ENCODE measurements at regions not wholly inside any gene's neighbourhood (a gene's known extent, or its start where the extent isn't known, plus 50 kb on each side); places are given as distances from the start of the nearest gene placed in this dataset.

DNA sequence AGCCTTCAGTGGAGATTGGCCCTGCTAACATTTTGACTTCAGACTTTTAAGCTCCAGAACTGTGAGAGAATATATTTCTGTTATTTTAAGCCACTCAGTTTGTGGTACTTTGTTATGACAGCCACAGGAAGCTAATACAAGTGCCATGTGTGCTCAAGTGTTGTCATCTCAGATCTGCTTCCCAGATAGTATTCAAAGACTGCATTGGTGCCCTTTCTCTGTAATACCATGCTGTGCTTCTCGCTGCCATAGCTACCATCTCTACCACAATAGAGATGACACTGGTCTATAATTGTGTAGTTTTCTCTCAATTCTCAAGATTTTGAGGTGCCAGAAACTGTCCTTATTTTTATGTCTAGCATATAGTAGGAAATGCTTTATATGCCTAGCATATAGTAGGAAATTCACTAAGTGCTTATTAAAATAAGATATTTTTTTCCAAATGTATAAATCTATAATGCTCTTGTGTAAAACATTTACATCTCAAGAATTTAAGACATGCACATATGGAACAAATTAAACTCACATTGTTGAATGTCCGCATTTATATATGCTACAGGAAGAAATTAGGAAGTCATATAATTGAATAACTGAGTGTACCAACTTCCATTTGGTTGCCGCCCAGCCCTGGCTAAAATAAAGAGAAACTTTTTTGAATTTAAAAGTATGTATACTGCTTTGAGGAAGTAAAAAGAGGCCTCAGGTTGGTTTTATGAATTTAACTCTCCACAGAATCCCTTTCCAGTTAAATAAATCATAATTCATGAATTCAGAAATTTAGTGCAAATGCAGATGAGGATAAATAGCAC lies 77.6 kb downstream of the TPBG start:
- TF ChIP-seq, protein P1, sequence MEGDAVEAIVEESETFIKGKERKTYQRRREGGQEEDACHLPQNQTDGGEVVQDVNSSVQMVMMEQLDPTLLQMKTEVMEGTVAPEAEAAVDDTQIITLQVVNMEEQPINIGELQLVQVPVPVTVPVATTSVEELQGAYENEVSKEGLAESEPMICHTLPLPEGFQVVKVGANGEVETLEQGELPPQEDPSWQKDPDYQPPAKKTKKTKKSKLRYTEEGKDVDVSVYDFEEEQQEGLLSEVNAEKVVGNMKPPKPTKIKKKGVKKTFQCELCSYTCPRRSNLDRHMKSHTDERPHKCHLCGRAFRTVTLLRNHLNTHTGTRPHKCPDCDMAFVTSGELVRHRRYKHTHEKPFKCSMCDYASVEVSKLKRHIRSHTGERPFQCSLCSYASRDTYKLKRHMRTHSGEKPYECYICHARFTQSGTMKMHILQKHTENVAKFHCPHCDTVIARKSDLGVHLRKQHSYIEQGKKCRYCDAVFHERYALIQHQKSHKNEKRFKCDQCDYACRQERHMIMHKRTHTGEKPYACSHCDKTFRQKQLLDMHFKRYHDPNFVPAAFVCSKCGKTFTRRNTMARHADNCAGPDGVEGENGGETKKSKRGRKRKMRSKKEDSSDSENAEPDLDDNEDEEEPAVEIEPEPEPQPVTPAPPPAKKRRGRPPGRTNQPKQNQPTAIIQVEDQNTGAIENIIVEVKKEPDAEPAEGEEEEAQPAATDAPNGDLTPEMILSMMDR (IDR thresholded peaks at IDR 0.05) = no peak
- Histone ChIP-seq H3K4me1 (no peaks in the 10 kb centered on the region), H3K4me3 (no peak overlapping the region), H3K9me3 (no peaks in the 10 kb centered on the region), H3K27ac (no peak overlapping the region), H3K27me3 (no peaks in the 10 kb centered on the region), H3K36me3 (no peaks in the 10 kb centered on the region)
- intact Hi-C loops (cut with DNase I; ENCODE audit: low total_unique reads) = no loop called here
- no peak for DNase-seq

DNA sequence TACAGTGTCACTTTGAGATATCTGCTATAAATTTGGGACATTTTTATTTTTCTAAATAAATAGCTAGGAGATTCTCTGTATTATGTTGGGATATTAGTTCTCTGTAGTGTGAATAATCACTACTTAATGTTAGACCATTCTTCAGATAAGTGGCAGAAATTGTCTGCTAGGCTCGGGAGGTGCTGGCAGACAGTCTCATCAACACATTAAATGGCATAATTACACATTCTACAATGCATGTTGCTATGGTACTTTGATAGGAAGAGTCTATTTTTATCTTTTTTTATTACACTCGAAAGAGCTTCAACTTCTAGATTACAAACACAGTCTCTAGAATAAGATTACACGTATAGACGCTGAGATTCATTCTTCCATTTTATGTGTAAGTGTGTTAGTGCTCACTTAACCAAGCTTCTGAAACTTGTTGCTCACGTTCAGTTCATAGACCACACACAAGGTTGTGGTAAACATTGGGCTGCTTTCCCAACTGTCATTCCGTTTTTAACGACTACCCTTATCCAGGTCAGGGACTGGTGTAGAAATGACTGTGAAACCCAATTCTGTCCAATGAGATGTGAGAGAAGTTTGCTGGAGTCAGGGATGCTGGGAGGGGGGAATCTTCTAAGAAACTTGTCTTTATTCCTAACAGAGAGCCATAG lies 78.6 kb downstream of the TPBG start:
- no peak overlapping the region for H3K4me3 ChIP-seq
- TF ChIP-seq, protein P1 (IDR thresholded peaks at IDR 0.05) = no peak
- DNase-seq = no peak
- H3K9me3 ChIP-seq = no peaks in the 10 kb centered on the region
- intact Hi-C loops (cut with DNase I; ENCODE audit: low total_unique reads) = no loop called here
- no peak overlapping the region for H3K27ac ChIP-seq
- no peaks in the 10 kb centered on the region for H3K27me3 ChIP-seq
- no peaks in the 10 kb centered on the region for H3K4me1 ChIP-seq
- H3K36me3 ChIP-seq = no peaks in the 10 kb centered on the region

DNA sequence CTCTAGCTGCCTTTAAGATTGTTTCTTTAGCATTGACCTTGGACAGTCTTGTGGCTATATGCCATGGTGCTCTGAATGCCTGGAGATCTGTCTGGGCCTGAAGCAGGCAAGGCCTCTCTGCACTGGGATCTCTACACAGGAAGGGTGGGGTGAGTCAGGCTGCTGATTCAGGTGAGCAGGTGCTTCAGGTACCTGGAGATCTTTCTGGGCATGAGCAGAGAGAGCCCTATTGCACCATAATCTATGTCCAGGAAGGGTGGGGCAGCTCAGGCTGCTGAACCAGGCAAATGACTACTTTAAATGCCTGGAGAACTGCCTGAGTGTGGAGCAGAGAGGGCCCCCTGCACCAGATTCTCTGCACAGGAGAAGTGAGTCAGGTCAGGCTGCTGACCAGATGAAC lies 94.5 kb downstream of the TPBG start:
- TF ChIP-seq, protein P1 (IDR thresholded peaks at IDR 0.05) = no peak
- Histone ChIP-seq H3K4me3 (no peak overlapping the region), H3K4me1 (no peaks in the 10 kb centered on the region), H3K9me3 (no peaks in the 10 kb centered on the region), H3K27ac (no peak overlapping the region), H3K27me3 (no peaks in the 10 kb centered on the region), H3K36me3 (no peaks in the 10 kb centered on the region)
- intact Hi-C loops (cut with DNase I; ENCODE audit: low total_unique reads) = no loop called here
- DNase-seq = no peak

DNA sequence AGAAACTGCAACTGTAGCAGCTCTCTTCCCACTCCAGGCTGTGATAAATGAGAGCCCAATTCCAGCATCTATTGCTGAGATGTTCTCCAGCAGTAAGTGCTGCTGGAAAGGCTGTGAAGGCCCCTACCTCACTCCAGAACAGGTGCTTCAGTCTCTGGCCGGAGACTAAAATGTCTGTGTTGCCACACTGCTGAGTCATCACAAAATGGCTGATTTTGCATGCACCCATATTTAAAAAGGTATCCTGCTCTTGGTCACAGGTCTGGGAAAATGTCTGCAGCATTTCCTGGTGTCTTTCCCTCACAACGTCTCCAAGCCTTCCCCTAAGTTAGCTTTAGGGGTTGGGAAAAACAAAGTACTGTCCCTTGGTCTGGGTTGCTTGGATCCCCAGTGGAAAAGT lies 95.1 kb downstream of the TPBG start:
- intact Hi-C loops (cut with DNase I; ENCODE audit: low total_unique reads) = no loop called here

DNA sequence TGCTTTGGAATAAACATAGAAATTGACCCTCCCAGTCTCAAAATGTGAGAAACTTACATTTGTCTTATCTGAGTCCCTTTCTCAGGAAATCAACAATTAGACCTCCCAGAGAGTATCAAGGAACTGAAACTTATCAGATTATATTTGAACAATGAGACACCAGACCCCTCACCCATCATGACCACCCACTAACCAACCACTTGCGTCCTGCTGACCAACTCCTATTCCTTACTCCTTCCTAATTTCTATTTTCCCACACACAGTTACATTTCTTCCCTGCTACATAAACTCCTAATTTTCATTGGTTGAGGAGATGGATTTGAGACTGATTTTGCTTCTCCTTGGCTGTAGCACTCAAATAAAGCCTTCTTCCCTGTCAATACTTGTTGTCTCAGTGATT lies 97.9 kb downstream of the TPBG start:
- no peaks in the 10 kb centered on the region for H3K27me3 ChIP-seq
- H3K4me1 ChIP-seq = no peaks in the 10 kb centered on the region
- TF ChIP-seq, protein P1 (IDR thresholded peaks at IDR 0.05) = no peak
- no peaks in the 10 kb centered on the region for H3K9me3 ChIP-seq
- H3K27ac ChIP-seq = no peak overlapping the region
- intact Hi-C loops (cut with DNase I; ENCODE audit: low total_unique reads) = no loop called here
- H3K36me3 ChIP-seq = no peaks in the 10 kb centered on the region
- no peak overlapping the region for H3K4me3 ChIP-seq
- DNase-seq = no peak

More for the DNA sequence above, 95.1 kb downstream of the TPBG start:
- TF ChIP-seq, protein P1 (IDR thresholded peaks at IDR 0.05) = no peak
- no peak for DNase-seq
- H3K27me3 ChIP-seq = no peaks in the 10 kb centered on the region
- no peaks in the 10 kb centered on the region for H3K4me1 ChIP-seq
- H3K27ac ChIP-seq = no peak overlapping the region
- no peak overlapping the region for H3K4me3 ChIP-seq
- no peaks in the 10 kb centered on the region for H3K9me3 ChIP-seq
- H3K36me3 ChIP-seq = no peaks in the 10 kb centered on the region

All from tibial artery (tissue), 4 donors.